ENCODE measurements at regions not wholly inside any gene's neighbourhood (a gene's known extent, or its start where the extent isn't known, plus 50 kb on each side); places are given as distances from the start of the nearest gene placed in this dataset.

DNA sequence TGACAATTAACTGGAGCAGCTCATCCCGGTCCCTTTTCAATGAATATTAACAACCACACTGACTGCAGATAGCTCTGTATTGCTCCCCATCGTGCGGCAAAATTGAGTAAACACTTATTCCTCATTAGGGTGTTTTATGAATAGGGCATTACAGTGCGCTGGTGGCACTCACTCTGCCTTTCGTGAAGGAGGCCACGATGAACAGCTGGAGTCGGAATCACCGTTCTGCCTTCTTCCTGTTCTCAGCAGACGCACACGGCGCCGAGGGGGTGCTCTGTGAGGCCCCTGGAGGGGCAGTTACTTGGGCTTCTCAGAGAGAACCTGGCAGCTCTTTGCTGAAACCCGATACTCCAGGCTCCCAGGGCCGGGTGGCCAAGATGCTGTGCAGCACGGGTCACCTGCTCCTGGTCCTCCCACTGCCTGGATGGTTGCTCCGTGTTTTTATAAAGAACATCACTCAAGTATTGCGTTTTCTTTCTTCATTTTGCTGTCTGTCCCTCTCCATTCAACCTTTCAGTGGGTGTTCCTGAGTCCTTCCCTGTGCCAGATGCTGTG lies 241.9 kb downstream of the GLRX3 start:
- no peak overlapping the region for H3K18ac ChIP-seq (ENCODE audit: low read depth, low read length)
- H3K56ac ChIP-seq (ENCODE audit: extremely low read depth, insufficient read depth, low read length) = no peak overlapping the region
- no peak overlapping the region for H2AK9ac ChIP-seq (replicated peaks; ENCODE audit: low read depth, low read length, poor library complexity)
- CTCF ChIA-PET = no interaction called here
- H3K14ac ChIP-seq (replicated peaks; ENCODE audit: low read depth, low read length) = no peak overlapping the region
- H3K4me2 ChIP-seq (ENCODE audit: low read depth, low read length) = no peak overlapping the region
- in situ Hi-C loops (cut with MboI; ENCODE audit: low sequenced_read_pairs) = no loop called here
- no peaks in the 10 kb centered on the region for H3K79me1 ChIP-seq (ENCODE audit: low read depth in 1 of 2, low read length in 2 of 2)
- H2BK120ac ChIP-seq (ENCODE audit: low read depth, low read length) = no peak overlapping the region
- no peak for DNase-seq
- POLR2A ChIA-PET (ENCODE audit: unreplicated experiment) = no interaction called here
- no peak overlapping the region for H3K27ac ChIP-seq (ENCODE audit: insufficient read depth, low read length)
- no peaks in the 10 kb centered on the region for H3K4me1 ChIP-seq (ENCODE audit: control insufficient read depth, insufficient read depth, low read length)
- ATAC-seq (ENCODE audit: low read depth) = no peak
- H2BK20ac ChIP-seq (ENCODE audit: low read depth, low read length) = no peak overlapping the region
- H3K9me3 ChIP-seq (ENCODE audit: control insufficient read depth, insufficient read depth, low read length) = peaks cover 53% of the 10 kb centered on the region
- H2BK15ac ChIP-seq (ENCODE audit: low read depth, low read length) = no peak overlapping the region
- H3K27me3 ChIP-seq (ENCODE audit: control insufficient read depth, insufficient read depth, low read length) = no peaks in the 10 kb centered on the region
- no peak overlapping the region for H4K91ac ChIP-seq (ENCODE audit: insufficient read depth, low read depth, low read length)
- no peak overlapping the region for H3K9ac ChIP-seq (ENCODE audit: low read depth, low read length)
- no peak overlapping the region for H4K8ac ChIP-seq (ENCODE audit: low read depth in 2 of 2, low read length in 2 of 2)
- dilution Hi-C loops (cut with HindIII; ENCODE audit: low sequenced_read_pairs, unreplicated experiment) = no loop called here
- no peak overlapping the region for H3K23ac ChIP-seq (ENCODE audit: low read depth, low read length)
- no peaks in the 10 kb centered on the region for H4K20me1 ChIP-seq (ENCODE audit: insufficient read depth, low read length)
- TF ChIP-seq SMC3 (IDR thresholded peaks at IDR 0.05; ENCODE audit: low read depth, low read length) (no peak), CHD1 (IDR thresholded peaks at IDR 0.05; ENCODE audit: low read depth, low read length) (no peak), RCOR1 (IDR thresholded peaks at IDR 0.05; ENCODE audit: insufficient replicate concordance, low read length) (no peak)
- TF ChIP-seq, protein P1, sequence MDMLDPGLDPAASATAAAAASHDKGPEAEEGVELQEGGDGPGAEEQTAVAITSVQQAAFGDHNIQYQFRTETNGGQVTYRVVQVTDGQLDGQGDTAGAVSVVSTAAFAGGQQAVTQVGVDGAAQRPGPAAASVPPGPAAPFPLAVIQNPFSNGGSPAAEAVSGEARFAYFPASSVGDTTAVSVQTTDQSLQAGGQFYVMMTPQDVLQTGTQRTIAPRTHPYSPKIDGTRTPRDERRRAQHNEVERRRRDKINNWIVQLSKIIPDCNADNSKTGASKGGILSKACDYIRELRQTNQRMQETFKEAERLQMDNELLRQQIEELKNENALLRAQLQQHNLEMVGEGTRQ (IDR thresholded peaks at IDR 0.05; ENCODE audit: low read depth, low read length) = no peak
- TF ChIP-seq, protein P2, sequence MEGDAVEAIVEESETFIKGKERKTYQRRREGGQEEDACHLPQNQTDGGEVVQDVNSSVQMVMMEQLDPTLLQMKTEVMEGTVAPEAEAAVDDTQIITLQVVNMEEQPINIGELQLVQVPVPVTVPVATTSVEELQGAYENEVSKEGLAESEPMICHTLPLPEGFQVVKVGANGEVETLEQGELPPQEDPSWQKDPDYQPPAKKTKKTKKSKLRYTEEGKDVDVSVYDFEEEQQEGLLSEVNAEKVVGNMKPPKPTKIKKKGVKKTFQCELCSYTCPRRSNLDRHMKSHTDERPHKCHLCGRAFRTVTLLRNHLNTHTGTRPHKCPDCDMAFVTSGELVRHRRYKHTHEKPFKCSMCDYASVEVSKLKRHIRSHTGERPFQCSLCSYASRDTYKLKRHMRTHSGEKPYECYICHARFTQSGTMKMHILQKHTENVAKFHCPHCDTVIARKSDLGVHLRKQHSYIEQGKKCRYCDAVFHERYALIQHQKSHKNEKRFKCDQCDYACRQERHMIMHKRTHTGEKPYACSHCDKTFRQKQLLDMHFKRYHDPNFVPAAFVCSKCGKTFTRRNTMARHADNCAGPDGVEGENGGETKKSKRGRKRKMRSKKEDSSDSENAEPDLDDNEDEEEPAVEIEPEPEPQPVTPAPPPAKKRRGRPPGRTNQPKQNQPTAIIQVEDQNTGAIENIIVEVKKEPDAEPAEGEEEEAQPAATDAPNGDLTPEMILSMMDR (conservative IDR thresholded peaks at IDR 0.05; ENCODE audit: low read depth, low read length) = no peak
- TF ChIP-seq, protein P3, sequence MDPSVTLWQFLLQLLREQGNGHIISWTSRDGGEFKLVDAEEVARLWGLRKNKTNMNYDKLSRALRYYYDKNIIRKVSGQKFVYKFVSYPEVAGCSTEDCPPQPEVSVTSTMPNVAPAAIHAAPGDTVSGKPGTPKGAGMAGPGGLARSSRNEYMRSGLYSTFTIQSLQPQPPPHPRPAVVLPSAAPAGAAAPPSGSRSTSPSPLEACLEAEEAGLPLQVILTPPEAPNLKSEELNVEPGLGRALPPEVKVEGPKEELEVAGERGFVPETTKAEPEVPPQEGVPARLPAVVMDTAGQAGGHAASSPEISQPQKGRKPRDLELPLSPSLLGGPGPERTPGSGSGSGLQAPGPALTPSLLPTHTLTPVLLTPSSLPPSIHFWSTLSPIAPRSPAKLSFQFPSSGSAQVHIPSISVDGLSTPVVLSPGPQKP (IDR thresholded peaks at IDR 0.05; ENCODE audit: borderline replicate concordance, low read depth, low read length) = no peak
- no peak overlapping the region for H2BK5ac ChIP-seq (ENCODE audit: low read depth, low read length, poor library complexity, severe bottlenecking)
- no peak overlapping the region for H2AK5ac ChIP-seq (ENCODE audit: low read depth, low read length)
- H4K5ac ChIP-seq (ENCODE audit: low read depth, low read length) = no peak overlapping the region
- WGBS, 2 experiments (ENCODE audit: extremely low coverage in 2 of 2, insufficient read length in 1 of 2) = 53% methylated on average over 5 of the region's 17 CpGs; no CpG with 5 or more reads in 1 of the 2 experiments
- no peak overlapping the region for H3K4me3 ChIP-seq (ENCODE audit: insufficient read depth, low read depth, low read length)
- no peaks in the 10 kb centered on the region for H3K36me3 ChIP-seq (ENCODE audit: control insufficient read depth, insufficient read depth, low read length)
- no TSS peak for BruUV-seq (replicated peaks)
- intact Hi-C loops (cut with micrococcal nuclease) = no loop called here
- H3K9me1 ChIP-seq (ENCODE audit: insufficient read depth, low read length) = no peaks in the 10 kb centered on the region
- no peak overlapping the region for H2AFZ ChIP-seq (replicated peaks; ENCODE audit: low read length, poor library complexity)
- H3K4ac ChIP-seq (ENCODE audit: low read depth, low read length) = no peak overlapping the region
